ENCODE measurements at regions not wholly inside any gene's neighbourhood (a gene's known extent, or its start where the extent isn't known, plus 50 kb on each side); places are given as distances from the start of the nearest gene placed in this dataset.

GRCh38 chr7:85641331-85641730 is 454.5 kb upstream of the SEMA3D start:
- TF ChIP-seq CTCF (conservative IDR thresholded peaks at IDR 0.05; ENCODE audit: low read length): no peak
- no peak for TF ChIP-seq EZH2phosphoT487 (IDR thresholded peaks at IDR 0.05; ENCODE audit: borderline replicate concordance)

All from Loucy (cell line).